Esophagus squamous epithelium (tissue), 4 donors: ENCODE measurements at regions not wholly inside any gene's neighbourhood (a gene's known extent, or its start where the extent isn't known, plus 50 kb on each side); places are given as distances from the start of the nearest gene placed in this dataset.

Experiments used
- POLR2A ChIP-seq, 4 donors: fragments of 450-650 bp; IDR thresholded peaks; one replicate each; pipeline ENCODE4 v1.6.1; 2017; ENCODE audit warnings: antibody characterized with exemption in 4 of 4, mild to moderate bottlenecking in 4 of 4, moderate library complexity in 3 of 4
- TF ChIP-seq, protein P1 (sequence below), 6 experiments: fragments of 450-650 bp in 4 of 6; fragments of 200-600 bp in 2 of 6; sonication (generic) in 2 of 6; IDR thresholded peaks; one replicate each; pipeline ENCODE4 v1.5.1; 2016 to 2019; ENCODE audit warnings: antibody characterized with exemption in 6 of 6, mild to moderate bottlenecking in 4 of 6, moderate library complexity in 4 of 6

DNA sequence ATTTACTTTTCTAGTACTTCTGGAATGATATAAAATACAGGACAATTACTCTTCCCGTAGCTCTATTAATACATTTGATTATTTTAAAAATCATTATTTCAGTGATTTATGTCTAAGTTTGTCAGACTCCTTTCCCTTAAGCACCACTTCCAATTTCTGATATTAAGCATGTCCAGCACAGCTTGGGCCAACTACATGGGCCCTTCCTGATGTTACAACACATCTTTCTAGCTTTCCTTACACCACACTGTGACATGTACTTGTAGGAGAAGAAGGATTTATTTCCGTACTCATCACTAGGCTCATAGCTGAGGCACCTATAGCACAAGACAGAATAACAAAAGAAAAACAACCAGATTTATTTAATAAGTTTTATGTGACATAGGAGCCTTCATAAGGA lies 134.8 kb upstream of the HNRNPA3 start:
- TF ChIP-seq POLR2A (IDR thresholded peaks at IDR 0.05), result no peak
- TF ChIP-seq, protein P1, sequence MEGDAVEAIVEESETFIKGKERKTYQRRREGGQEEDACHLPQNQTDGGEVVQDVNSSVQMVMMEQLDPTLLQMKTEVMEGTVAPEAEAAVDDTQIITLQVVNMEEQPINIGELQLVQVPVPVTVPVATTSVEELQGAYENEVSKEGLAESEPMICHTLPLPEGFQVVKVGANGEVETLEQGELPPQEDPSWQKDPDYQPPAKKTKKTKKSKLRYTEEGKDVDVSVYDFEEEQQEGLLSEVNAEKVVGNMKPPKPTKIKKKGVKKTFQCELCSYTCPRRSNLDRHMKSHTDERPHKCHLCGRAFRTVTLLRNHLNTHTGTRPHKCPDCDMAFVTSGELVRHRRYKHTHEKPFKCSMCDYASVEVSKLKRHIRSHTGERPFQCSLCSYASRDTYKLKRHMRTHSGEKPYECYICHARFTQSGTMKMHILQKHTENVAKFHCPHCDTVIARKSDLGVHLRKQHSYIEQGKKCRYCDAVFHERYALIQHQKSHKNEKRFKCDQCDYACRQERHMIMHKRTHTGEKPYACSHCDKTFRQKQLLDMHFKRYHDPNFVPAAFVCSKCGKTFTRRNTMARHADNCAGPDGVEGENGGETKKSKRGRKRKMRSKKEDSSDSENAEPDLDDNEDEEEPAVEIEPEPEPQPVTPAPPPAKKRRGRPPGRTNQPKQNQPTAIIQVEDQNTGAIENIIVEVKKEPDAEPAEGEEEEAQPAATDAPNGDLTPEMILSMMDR (IDR thresholded peaks at IDR 0.05), result no peak
